ENCODE measurements at regions not wholly inside any gene's neighbourhood (a gene's known extent, or its start where the extent isn't known, plus 50 kb on each side); places are given as distances from the start of the nearest gene placed in this dataset.

GRCh38 chr10:33111488-33112051 lies 153.5 kb upstream of the ITGB1 start:
- H3K4me1 Mint-ChIP-seq (ENCODE audit: low read depth) = peaks cover 56% of the 10 kb centered on the region
- no peak for TF ChIP-seq CTCF (IDR thresholded peaks at IDR 0.05)
- ATAC-seq = no peak
- H3K36me3 Mint-ChIP-seq (ENCODE audit: low read depth) = no peaks in the 10 kb centered on the region
- H3K27ac Mint-ChIP-seq = no peak overlapping the region
- no peak for DNase-seq
- POLR2A ChIA-PET = no interaction called here
- H3K27me3 Mint-ChIP-seq = peaks cover 13% of the 10 kb centered on the region
- intact Hi-C loops (cut with micrococcal nuclease) = no loop called here
- CTCF ChIA-PET = interaction anchor here (0.9 to 1.3 kb wide), 2 partner anchors 10 to 44 kb away, joined by 3 to 4 read pairs; no protein-coding TSS in a partner anchor
- no peak overlapping the region for H3K4me3 Mint-ChIP-seq
- H3K9me3 Mint-ChIP-seq = no peaks in the 10 kb centered on the region

- ChIA-PET CTCF (interaction anchor here (1.1 kb wide), 2 partner anchors 10 to 43 kb away, joined by 4 read pairs; no protein-coding TSS in a partner anchor), POLR2A (interaction anchor here (0.6 to 0.7 kb wide), 2 partner anchors 11 to 13 kb away, joined by 3 read pairs; no protein-coding TSS in a partner anchor)
- Mint-ChIP-seq H3K27me3 (peaks cover 16% of the 10 kb centered on the region), H3K4me3 (no peak overlapping the region), H3K27ac (peak overlapping the region; percentile 34), H3K9me3 (no peaks in the 10 kb centered on the region), H3K36me3 (ENCODE audit: low read depth) (no peaks in the 10 kb centered on the region), H3K4me1 (ENCODE audit: low read depth) (peaks cover 44% of the 10 kb centered on the region)
- ATAC-seq (peak; percentile 32), DNase-seq (no peak)
- TF ChIP-seq CTCF (IDR thresholded peaks at IDR 0.05) = no peak
- intact Hi-C loops (cut with micrococcal nuclease) = no loop called here
Observed at GRCh38 chr10:33109788-33110469, 151.9 kb upstream of the ITGB1 start.

GRCh38 chr10:33109384-33109783 lies 151.4 kb upstream of the ITGB1 start:
- peaks cover 16% of the 10 kb centered on the region for H3K27me3 Mint-ChIP-seq
- intact Hi-C loops (cut with micrococcal nuclease) = no loop called here
- H3K4me3 Mint-ChIP-seq = no peak overlapping the region
- POLR2A ChIA-PET = no interaction called here
- CTCF ChIA-PET = interaction anchor here (1.1 kb wide), 2 partner anchors 10 to 44 kb away, joined by 4 read pairs; no protein-coding TSS in a partner anchor
- peaks cover 38% of the 10 kb centered on the region for H3K4me1 Mint-ChIP-seq (ENCODE audit: low read depth)
- TF ChIP-seq CTCF (IDR thresholded peaks at IDR 0.05) = no peak
- ATAC-seq (no peak), DNase-seq (no peak)
- no peaks in the 10 kb centered on the region for H3K36me3 Mint-ChIP-seq (ENCODE audit: low read depth)
- H3K27ac Mint-ChIP-seq = no peak overlapping the region
- H3K9me3 Mint-ChIP-seq = no peaks in the 10 kb centered on the region

GRCh38 chr10:33107953-33108352 lies 149.9 kb upstream of the ITGB1 start:
- H3K4me1 Mint-ChIP-seq (ENCODE audit: low read depth) = peaks cover 33% of the 10 kb centered on the region
- H3K36me3 Mint-ChIP-seq (ENCODE audit: low read depth) = no peaks in the 10 kb centered on the region
- intact Hi-C loops (cut with micrococcal nuclease) = no loop called here
- peaks cover 16% of the 10 kb centered on the region for H3K27me3 Mint-ChIP-seq
- ChIA-PET POLR2A (interaction anchor here (0.6 kb wide), 1 partner anchor 206 kb away, joined by 4 read pairs; no protein-coding TSS in a partner anchor), CTCF (interaction anchor here (1.2 to 2.5 kb wide), 2 partner anchors 8 to 12 kb away, joined by 3 to 11 read pairs; no protein-coding TSS in a partner anchor)
- TF ChIP-seq CTCF (IDR thresholded peaks at IDR 0.05) = no peak
- no peak for ATAC-seq
- no peak for DNase-seq
- no peak overlapping the region for H3K4me3 Mint-ChIP-seq
- H3K9me3 Mint-ChIP-seq = peaks cover 12% of the 10 kb centered on the region
- no peak overlapping the region for H3K27ac Mint-ChIP-seq

- peaks cover 25% of the 10 kb centered on the region for H3K4me1 Mint-ChIP-seq (ENCODE audit: low read depth)
- H3K9me3 Mint-ChIP-seq = peaks cover 13% of the 10 kb centered on the region
- CTCF ChIA-PET = interaction anchor here (1.5 to 2.5 kb wide), 2 partner anchors 9 to 11 kb away, joined by 5 to 11 read pairs; no protein-coding TSS in a partner anchor
- no peak overlapping the region for H3K27ac Mint-ChIP-seq
- intact Hi-C loops (cut with micrococcal nuclease) = no loop called here
- POLR2A ChIA-PET = no interaction called here
- no peak for TF ChIP-seq CTCF (IDR thresholded peaks at IDR 0.05)
- DNase-seq (no peak), ATAC-seq (no peak)
- no peaks in the 10 kb centered on the region for H3K36me3 Mint-ChIP-seq (ENCODE audit: low read depth)
- H3K27me3 Mint-ChIP-seq = peaks cover 16% of the 10 kb centered on the region
- no peak overlapping the region for H3K4me3 Mint-ChIP-seq
Observed at GRCh38 chr10:33106767-33107166, 148.7 kb upstream of the ITGB1 start.
